Lower leg skin (tissue), 3 donors: ENCODE measurements at regions not wholly inside any gene's neighbourhood (a gene's known extent, or its start where the extent isn't known, plus 50 kb on each side); places are given as distances from the start of the nearest gene placed in this dataset.

Source experiments
- POLR2A ChIP-seq, 2 donors: fragments of 450-650 bp; IDR thresholded peaks; one replicate each; pipeline ENCODE4 v1.6.1; 2016 to 2017; ENCODE audit warnings: antibody characterized with exemption in 2 of 2, mild to moderate bottlenecking in 1 of 2, moderate library complexity in 1 of 2
- TF ChIP-seq, protein P1 (sequence below), 3 donors: fragments of 450-650 bp; IDR thresholded peaks; one replicate each; pipeline ENCODE4 v1.5.1; 2016; ENCODE audit warnings: antibody characterized with exemption in 3 of 3, mild to moderate bottlenecking in 3 of 3, moderate library complexity in 2 of 3

GRCh38 chr1:81424816-81425215, 375.9 kb upstream of the ADGRL2 start:
- no peak for TF ChIP-seq POLR2A (IDR thresholded peaks at IDR 0.05)
- TF ChIP-seq, protein P1, sequence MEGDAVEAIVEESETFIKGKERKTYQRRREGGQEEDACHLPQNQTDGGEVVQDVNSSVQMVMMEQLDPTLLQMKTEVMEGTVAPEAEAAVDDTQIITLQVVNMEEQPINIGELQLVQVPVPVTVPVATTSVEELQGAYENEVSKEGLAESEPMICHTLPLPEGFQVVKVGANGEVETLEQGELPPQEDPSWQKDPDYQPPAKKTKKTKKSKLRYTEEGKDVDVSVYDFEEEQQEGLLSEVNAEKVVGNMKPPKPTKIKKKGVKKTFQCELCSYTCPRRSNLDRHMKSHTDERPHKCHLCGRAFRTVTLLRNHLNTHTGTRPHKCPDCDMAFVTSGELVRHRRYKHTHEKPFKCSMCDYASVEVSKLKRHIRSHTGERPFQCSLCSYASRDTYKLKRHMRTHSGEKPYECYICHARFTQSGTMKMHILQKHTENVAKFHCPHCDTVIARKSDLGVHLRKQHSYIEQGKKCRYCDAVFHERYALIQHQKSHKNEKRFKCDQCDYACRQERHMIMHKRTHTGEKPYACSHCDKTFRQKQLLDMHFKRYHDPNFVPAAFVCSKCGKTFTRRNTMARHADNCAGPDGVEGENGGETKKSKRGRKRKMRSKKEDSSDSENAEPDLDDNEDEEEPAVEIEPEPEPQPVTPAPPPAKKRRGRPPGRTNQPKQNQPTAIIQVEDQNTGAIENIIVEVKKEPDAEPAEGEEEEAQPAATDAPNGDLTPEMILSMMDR (IDR thresholded peaks at IDR 0.05) = no peak
